Anterior cingulate cortex (tissue), 58 donors: ENCODE measurements at regions not wholly inside any gene's neighbourhood (a gene's known extent, or its start where the extent isn't known, plus 50 kb on each side); places are given as distances from the start of the nearest gene placed in this dataset.

Experiments
- DNase-seq, 58 donors: peaks; one replicate each; lab custom pipeline; 2025; lab: John Stamatoyannopoulos, UW

DNA sequence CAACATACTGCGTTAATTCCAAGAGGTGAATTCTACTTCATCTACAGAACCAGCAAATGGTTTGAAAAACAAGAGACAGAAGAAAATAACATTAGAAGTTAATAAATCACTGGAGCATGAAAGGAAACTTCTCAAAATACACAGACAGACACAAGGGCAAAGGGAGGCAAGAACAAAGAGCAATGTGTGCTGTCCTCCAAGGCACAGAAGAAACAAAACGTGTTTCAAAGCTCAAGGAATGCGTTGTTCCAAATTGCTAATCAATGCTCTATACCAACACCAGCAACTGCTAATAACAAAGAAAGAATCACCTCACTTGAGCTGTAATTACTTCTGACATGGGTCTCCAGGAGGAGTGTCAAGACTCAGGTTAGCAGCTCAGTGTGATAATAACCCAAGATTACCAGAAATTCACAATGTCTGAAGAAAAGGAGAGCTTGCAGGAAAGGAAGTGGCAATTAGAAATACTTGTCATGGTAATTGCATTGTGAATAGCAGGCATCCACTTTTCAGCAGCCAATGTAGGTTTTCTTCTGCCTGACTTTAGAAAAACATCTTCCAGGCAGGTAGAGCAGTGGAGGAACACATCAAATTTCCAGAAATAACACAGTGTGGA is 175.4 kb downstream of the SEC16B start:
- DNase-seq = no peak

DNA sequence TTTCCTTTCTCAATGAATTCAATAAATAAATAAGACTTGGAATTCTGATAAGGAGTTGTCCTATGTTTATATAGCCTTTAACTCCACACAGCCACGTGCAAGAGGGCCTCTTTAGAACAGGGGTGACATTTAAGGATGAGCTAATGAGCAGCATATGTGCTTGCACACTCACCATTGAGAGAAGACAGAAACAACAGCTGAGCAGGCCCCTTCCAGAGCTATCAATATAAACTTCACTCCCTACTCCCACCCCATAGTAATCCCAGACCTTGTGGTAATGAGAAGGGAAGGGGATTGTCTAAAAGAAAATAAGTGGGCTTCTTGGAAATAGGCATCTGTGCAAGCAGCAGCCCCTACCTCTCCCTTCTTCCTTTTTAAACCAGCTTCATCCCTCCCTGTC is 176.0 kb downstream of the SEC16B start:
- DNase-seq = no peak

DNA sequence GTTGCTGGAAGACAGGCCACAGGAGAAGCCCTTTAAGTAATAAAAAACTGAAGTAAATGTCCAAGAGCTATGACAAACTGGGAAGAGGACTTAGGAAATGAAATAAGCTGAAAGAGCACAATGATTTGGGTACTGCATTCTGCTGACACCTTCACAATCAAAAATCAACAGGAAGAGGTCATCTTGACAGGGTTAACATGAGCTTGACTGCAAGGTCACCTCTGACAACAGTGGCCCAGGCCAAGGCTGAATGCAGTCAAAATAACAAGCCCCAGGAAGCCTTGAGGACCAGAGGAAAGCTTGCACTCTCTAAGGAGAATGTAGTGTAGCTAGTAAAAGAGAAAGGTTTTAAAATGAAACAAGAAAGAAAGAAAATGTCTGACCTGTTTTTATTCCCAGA is 179.3 kb downstream of the SEC16B start:
- DNase-seq = no peak

DNA sequence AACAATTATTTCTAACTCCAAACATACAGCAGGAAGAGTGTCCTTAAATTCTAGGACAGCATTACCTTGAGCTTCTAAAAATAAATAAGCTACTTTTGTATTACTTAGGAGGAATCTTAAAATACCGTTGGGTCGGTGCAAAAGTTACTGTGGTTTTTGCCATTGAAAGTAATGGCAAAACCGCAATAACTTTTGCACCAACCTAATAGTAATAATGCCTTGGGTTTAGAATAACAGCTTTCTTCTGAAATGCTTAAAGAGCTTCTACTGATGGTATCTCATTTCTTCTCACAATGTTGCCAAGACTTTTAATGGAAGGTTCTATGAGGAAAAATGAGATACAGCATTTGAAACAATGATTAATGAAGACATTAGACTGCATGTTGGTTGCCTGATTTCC is 179.9 kb downstream of the SEC16B start:
- DNase-seq = no peak

DNA sequence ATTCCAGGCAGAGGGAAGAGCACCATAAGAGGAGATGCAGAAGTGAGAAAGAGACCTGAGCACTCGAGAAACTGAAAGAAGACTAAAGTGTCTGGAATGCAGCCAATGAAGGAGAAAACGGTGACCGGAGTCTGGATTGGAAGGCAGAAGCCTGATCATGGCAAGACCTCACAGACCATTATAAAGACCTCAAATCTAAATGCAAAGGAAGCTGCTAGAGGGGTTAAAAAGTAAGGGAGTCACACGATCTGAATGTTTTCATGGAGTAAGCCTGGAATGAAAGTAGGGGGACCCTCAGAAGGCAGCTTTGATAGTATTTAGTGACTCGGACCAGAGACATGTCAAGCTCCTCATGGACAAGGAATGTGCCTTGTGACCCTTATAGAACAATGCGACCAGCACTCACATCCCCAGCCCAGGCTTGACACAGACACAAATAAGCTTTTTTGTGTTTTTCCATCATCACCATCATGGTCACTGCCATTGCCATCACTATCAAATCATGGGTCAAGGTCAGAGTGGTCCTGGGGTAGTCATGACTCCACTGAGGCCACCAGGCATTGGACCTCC is 183.6 kb downstream of the SEC16B start:
- no peak for DNase-seq

DNA sequence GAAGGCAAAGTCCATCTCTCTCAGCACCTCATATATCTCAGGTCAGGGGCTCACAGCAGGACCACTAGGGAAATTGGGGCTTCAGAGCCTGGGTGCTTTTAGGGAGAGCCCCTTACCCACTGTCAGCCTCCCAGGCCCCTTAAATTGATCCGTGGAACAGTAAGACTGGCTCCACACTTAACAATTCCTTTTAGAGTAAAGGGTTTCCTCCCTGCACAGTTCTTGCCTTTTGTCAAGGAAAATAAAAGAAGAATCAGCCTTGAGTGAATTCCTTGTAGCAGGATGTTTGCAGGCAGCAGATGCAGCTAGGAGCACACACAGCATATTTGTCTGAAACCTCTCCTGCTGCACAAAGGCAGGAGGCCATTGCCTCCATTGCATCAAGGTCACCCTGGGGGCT is 184.9 kb downstream of the SEC16B start:
- no peak for DNase-seq

DNA sequence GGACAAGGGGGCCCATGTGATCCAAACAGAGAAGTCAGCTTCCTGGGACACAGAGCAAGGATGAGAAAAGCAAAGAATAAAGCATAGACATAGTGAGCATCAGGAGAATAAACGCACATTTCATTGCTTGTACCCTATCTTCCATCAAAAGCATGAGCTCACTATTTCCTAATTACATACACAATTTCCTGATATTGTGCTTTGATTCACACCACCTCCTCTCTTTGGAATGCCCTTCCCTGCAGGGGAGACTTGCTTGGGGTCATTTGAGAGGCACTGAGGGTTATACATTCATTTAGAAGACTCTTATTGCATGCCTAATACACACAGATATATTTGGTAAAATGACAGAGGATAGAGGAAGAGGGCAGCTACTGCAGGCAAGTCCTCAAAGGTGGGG is 185.4 kb downstream of the SEC16B start:
- DNase-seq = no peak

DNA sequence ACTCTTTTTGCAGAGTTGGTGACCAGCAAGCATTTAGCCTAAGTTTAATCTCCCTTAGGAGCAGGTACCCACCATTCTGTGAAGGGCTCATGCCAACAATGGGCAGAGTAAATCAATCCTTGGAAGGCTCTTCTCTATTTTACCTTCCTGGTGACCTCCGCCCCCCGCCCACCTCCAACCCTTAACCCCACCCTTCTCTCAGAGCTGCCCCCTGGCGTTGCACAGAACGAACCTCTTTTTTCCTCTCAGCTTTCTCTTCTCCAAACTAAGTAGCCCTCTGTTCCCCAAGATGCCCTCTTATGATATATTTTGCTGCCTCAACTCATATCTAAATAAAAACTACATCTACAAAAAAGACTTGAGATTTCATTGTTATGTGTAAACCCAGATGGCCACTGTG is 186.8 kb downstream of the SEC16B start:
- DNase-seq = no peak

DNA sequence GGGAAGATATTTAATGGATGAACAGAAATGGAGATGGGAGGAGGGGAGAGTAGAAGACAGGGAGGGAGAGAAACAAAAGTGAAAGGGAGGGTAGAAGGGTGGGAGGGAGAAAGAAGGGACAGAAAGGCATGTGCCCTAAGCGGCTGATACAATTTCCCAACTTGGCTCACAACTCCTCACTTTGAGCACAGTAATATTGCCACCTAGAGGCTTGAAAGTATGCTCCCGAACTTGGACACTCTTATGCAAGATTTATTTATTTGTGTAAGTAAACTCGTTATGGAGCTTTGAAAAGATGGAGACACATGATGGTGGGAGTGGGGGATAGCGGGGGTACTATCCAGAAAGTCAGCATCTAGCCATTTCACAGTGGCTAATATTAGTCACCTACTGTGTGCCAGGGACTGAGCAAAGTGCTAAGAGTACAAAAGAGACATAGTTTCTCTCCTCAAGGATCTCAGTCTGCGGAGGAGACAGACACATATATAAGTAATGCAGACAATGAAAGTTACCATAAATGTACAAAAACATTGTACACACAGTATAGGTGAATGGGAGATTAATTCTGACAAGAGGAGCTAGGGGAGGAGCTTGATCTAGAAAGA is 189.7 kb downstream of the SEC16B start:
- peak in 14 of 58 donors; percentile 0 to 45 (median 6) for DNase-seq

DNA sequence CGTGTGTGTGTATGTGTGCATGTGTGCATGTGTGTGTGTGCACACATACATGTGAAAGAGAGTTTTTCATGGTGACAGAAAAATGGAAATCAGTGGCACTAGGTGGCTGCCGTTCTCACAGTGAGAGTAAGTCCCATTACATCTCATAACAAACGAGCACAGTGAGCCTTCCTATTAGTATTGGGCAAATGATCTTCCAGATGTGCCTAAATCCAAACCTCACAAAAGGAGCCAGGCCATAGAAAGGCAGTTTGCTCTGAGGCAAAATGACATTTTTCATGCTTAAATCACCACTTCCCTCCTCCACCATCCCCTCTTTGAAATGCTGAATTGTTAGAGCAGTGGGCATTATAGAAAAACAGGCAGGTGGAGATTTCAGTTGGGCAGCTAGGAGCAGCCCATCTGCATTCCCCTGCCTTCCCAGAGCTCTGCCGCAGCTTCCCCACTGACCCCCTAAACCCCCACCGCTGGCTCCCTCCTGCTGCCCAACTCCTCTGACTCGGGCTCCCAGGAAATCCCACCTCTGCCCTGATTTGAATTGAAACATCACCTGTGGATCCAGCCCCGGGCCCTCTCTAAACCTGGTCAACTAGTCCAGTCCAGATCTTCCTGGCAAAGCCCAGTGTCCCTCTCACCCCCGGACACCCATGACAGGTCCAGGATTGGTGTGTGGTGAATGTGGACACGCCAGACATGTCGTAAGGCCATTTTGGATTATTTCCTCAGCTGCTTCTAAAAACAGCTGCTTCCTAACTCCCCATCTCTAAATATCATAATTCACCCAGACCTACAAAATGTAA is 190.5 kb downstream of the SEC16B start:
- no peak for DNase-seq

DNA sequence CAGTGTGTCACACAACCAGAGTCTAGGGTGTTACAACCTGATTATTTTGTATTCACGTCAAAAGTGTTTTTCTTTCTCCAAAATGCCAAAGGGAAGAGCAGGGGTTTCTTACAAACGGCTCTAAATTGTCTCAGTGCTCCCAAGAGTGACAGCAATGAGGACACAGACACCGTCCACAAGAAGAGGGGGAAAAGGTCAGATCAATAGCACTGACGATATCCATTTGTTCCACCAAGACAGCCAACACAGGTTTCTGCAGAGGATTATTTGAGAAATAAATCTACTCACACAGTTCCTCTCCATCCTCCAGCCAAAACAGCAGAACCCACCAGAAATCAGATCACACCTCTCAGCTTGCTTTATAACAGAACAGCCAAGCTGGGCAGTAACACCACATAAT is 193.9 kb downstream of the SEC16B start:
- no peak for DNase-seq

DNA sequence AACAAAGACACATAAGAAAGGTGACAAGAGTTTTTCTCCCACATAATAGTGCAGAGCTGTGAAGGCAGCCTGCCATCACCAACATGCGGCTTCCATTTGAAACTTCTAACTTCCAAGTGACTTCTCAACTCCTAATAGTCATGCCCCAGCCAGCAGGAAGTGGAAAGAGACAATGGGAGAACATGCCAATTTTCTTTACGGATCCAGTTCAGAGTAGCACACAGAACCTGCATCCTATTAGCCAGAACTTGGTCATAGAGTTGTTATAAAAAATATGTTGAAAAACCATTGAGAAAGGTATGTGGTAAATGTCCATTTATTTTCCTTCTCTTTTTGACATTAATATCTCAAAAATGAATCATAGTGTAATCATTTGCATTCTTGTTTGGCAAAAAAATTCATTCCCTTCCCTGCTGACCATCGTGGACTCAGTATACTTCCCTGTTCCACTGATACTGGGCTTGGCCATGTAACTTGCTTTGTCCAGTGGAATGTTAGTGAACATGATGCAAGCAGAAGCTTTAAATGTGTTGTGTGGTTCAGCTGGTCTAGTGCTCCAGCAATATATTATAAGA is 197.4 kb downstream of the SEC16B start:
- no peak for DNase-seq

DNA sequence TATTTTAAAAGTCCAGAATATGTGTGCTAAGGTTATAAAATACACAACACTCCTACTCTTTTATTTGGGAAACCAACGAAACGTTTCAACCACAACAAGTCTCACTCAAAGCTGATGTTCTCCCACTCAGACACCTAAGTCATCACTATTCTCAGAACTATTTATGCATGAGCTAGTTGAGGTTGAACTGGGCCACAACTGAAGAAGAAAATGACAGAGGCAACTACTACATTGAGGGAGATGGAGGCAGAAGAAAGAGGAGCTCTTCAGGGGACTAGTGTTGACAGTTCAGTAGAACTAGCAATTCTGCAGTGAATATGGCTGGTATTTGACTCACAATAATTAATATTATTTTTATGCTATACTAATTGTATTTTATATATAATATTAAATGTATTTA is 198.2 kb downstream of the SEC16B start:
- DNase-seq = no peak

DNA sequence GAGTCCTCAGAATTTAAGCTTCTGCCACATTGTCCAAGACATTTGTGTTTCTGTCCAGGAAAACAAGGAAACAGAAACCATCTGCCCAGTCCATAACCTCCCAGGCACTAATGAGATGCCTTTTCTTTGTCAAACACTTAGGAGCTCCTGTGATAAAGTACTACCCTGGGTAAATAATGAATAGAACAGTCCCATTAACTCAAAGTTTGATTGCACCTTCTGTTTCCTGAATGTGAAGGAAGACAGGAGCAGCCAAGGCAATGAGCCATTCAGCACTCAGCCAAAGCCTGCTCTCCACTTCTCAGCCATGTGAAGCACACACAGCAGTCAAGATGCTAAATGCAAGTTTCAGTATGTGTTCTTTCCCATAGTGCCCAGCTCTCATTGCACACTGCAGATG is 199.8 kb downstream of the SEC16B start:
- DNase-seq = no peak

DNA sequence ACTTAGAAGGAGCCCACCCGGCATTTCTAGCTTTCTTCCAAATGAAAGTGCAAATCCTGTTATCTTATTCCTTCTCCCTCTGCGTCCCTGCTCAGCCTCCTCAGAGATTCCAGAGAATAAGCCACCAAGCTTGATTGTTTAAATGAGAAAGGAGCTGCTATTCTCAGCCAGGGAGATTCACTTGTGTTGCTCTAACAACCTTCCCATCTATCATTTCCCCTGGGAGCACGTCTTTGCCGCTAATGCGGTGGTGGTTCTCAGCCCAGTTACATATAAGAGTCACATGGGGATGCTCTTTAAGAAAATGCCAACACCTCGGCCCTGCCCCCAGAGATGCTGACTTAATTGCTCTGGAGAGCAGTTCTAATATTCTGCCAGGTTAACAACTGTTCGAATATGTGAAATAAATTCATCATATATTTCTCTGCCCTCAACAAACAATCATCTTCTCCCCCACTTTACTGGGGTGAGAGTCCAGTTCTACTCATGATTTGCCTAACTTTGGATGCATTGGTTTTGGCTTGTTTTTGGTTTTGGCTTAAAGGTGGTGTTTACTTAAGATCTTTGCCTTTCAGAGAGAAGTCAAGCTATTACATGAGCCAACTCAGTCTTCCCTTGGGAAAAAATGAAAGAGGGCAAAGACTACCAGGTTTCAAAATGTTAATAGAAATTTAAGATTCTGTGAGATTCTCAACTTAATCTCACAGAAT is 213.9 kb downstream of the SEC16B start:
- DNase-seq = no peak

DNA sequence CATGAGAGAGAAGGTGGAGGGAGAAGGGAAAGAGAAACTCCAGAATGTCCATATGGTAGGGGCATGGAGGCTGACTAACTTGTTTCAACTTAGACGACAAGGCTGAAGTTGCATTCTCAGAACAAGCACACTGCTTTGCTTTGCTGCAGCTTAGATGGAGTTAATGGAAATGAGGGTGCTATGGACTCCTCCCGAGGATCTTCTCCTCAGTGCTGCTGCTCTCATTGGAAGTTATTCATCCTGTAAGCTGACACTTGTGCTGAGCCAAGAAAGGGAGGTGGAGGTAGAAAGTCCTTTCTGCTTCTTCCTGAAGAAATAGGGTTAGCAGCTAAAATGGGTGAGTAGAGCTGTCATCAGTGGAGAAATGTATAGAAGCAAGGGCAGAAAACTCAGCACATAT is 215.3 kb downstream of the SEC16B start:
- DNase-seq = no peak

DNA sequence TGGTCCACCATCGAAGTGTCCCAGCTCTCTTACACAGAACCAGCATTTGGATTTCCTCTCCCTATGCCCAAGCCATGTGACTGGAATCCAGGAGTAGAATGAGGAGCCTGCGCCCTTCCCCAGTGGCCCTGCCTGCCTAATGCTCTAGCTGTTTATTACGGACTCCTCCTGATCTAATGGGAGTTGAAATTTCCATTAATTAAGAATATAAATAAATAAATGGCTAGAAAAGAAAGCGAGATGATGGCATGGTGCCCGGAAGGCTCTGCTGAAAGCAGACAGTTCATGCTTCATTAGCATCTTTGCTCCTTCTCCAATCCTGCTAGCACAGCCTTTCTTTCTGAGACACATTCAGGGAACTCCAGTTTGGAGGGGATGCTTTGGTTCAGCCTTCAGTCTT is 216.2 kb downstream of the SEC16B start:
- DNase-seq = peak in 53 of 58 donors; percentile 2 to 86 (median 43)

DNA sequence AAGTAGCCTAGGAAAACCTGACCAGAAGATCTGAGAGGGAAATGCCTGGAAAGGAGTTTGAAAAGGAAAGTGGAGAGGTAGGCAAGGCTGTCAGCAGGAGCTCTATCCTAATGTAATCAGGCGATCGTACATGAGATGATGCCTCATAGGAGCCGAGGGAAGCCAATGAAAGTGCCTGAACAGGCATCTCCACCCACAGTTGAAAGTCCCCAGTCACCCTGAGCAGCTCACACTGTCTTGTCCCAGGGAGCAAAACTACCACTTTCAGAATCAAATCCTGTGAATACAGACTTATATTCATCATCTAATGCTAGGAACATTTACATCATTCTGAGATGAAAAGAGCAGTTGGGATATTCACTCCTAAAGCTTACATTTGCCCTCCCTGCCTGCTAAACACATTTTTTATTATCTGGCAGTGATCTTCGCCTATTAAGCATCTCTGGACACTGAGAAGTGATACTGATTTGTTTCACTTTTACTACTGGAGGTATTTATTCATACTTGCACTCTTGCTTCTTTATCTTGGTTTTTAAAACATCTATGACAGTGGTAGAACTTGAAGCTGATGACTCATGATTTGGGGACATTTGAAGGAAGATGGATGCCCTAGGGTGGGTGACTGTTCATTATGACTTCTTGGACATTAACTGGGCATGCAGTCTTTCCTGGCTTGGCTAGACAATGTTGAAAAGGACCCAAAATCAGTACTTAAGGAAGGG is 221.6 kb downstream of the SEC16B start:
- no peak for DNase-seq

DNA sequence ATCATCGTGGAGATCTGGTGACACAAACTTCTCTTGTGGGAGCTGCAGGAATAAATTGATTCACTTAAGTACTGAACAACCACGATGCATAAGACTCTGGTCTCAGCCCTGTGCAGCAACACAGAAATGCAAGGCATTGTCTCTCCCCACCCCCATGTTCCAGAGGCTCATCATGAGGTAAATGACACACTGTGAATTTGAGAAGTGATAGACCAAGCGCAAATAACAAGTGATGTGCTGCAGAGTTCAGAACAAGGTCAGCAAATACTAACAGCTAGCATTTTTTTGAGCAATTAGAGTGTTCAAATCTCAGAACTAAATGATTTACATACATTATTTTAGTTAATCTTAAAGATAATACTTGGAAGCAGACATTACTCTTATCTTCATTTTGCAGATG is 223.7 kb downstream of the SEC16B start:
- DNase-seq = no peak

DNA sequence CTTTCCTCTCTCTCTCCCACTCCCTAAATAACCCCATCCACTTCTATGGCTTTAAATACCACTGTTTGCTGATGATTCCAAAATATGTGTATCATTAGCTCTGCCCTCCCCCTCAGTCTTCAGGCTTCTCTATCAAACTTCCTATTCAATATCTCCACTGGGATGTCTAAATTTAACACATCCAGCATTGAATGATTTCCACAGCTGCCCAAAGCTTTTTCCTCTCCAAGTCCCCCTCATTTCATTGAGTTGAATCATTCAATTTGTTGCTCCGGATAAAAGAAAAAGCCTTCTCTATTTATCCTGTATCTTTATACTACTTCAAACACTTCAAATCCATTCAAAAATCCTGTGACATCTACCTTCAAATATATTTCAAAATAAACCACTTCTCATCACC is 225.0 kb downstream of the SEC16B start:
- DNase-seq = no peak
